Skin of body (tissue), 1 donor: ENCODE measurements at regions not wholly inside any gene's neighbourhood (a gene's known extent, or its start where the extent isn't known, plus 50 kb on each side); places are given as distances from the start of the nearest gene placed in this dataset.
A peak's percentile ranks its signal among the peaks of the same experiment; 100 is the strongest.

Experiments
- DNase-seq: peaks from one replicate; lab custom pipeline; 2025; lab: John Stamatoyannopoulos, UW

GRCh38 chr12:124726596-124727263, 136.9 kb downstream of the SCARB1 start:
- no peak for DNase-seq

- no peak for DNase-seq
Measured at GRCh38 chr12:124725597-124726237, 137.9 kb downstream of the SCARB1 start.

DNA sequence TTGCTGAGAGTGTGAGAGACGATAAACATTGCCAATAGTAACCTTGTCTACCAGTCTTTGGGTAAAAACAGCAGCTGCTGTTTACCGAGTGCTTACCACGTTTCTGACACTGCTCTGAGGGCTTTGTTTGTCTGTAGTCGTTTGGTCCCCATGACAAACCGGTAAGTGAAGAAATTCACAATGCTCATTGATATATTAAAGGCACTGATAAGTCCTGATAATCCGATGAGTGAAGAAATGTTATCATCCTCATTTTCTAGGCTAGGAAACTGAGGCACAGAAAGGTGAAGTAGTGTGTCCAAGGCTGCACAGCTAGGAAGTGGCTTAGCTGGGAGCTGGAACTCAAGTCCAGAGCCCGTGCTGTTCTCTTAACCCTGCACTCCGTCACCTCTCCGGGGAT, 138.6 kb downstream of the SCARB1 start:
- DNase-seq: no peak

DNA sequence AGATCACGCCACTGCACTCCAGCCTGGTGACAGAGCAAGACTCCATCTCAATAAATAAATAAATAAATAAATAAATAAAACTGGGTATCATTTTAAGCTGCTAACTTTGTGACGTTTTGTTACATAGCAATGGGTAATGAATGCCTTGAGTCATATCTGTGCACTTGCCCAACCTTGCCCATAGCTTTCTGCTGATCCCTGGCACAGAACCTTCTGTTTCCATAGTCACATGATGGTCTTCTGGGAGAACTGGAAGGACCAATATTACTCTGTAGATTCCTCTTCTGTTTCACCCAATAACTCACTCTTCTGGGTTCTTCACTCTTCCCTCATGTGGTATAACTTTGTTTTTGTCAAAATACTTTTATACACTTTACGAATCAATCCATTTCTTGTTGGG, 140.8 kb downstream of the SCARB1 start:
- no peak for DNase-seq

DNA sequence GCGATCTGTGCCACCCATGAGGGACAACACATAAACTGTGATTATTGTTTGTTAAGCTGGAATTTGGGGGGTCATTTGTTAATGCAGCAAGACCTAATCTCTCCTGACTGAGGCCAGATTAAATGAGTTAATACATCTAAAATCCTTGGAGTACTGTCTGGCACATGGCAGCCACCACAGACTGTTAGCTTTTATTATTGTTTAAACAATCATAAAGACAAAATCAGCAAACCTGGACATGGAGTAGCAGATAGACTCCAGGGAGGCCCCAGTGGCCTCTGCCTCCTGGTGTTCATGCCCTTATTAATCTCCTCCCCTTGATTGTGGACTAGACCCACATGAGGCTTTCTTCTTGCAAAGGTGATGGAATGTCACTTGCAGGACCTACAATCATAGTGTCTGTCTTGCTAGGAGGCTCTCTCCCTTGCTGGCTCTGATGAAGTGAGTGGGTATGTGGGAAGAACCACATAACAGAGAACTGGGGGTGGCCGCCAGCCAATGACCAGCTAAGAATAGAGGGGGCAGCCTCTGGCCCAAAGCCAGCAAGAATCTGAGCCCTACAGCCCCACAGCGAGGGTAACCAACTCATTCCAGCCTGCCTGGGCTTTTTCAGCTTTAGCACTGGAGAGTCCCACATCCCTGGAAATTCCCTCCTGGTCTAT, 142.0 kb downstream of the SCARB1 start:
- DNase-seq: no peak

GRCh38 chr12:124720681-124721500, 142.8 kb downstream of the SCARB1 start:
- peak; percentile 82 for DNase-seq

- no peak for DNase-seq
Measured at GRCh38 chr12:124720004-124720680, 143.5 kb downstream of the SCARB1 start.

DNA sequence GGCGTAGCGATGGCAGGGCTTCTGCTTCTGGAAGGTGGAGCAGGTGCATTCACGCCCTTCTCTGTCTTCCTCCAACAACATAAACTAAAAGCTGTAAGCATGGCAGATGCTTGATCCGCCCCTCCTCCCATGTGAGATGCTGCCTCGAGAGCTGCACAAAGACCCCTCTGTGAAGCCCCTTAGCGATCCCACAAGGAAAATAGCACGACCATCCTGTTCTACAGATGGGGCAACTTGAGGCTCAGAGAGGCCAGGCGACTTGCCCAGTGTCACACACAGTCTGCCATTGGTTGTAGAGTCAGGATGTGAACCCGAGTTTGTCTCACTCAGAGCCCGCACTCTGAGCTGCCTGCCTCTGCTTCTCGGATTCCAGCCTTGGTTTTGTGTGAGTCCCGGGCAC, 144.4 kb downstream of the SCARB1 start:
- no peak for DNase-seq

DNA sequence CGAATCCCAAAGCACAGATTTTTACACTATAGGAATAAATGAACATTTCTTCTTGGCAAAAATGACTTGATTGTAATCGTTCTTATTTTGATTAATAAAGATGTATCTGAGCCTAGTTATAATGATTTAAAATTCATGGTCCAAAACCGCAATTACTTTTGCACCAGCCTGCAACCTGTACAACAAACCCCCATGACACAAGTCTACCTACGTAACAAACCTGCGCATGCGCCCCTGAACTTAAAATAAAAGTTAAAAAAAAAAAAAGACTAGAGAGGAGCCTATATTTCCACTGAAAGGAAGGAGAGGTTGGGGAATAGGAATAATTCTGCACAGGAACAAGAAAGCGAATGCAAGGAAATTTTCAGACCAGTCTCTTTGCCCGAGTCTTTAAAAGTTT, 145.2 kb downstream of the SCARB1 start:
- no peak for DNase-seq

GRCh38 chr12:124718036-124718435, 145.6 kb downstream of the SCARB1 start:
- DNase-seq: no peak

- no peak for DNase-seq
Measured at GRCh38 chr12:124717318-124717717, 146.3 kb downstream of the SCARB1 start.

GRCh38 chr12:124716208-124717130, 147.2 kb downstream of the SCARB1 start:
- no peak for DNase-seq

DNA sequence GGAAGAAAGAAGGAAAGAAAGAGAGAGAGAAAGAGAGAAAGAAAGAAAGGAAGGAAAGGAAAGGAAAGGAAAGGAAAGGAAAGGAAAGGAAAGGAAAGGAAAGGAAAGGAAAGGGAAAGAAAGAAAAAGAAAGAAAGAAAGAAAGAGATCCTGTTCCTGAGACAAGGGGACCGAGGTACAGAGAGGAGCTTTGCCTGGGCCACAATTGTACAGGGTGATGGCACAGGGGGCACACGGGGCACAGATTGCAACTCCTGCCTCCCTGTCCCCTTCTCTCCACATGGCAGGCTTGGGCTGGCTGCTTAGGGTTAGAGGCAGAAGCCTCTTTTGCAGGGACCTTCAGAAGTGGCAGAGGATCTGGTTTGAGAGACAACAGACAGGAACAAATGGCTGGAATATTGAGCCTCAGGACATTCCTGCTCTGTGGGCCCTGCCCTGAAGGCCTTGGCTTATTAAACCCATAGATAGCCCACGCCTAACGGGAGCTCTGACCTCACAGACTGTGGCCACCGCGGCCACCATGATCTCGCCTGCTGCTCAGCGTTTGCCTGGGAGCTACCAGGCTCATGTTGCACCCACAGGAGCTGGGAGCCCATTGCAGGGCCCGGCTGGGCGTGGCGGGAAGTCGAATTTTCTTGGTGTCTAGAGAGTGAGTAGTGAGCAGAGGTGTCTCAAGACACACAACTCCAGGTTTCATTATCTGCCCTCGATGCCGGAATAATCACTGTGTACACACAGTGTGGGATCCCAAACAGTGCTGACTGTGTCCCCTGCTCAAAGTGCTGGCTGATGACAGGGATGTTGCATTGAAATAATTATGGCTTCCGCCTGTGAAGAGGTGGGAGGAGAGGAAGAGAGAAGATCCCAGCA, 147.9 kb upstream of the NCOR2 start:
- DNase-seq: no peak

- DNase-seq: peak; percentile 89
Measured at GRCh38 chr12:124713436-124714082, 146.1 kb upstream of the NCOR2 start.

DNA sequence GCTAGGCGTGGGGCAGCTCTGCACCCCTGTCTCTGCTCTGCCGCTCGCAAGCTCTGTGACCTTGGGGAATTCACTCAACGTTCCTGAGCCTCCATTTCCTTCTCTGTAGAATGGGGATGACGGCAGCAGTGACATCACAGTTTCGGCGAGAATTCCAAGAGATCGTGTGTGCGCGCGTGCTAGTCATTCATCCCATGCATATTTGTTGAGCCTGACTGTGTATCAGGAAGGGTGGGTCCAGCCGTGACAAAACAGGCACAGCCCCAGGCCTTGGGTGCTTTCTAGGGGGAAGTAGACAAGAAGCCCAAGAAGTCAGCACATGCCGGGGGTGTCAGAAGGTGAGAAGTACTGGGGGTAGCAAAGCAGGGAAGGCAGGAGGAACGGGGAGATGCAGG, 145.6 kb upstream of the NCOR2 start:
- peak; percentile 30 for DNase-seq

GRCh38 chr12:124711344-124711743, 143.9 kb upstream of the NCOR2 start:
- DNase-seq: no peak

DNA sequence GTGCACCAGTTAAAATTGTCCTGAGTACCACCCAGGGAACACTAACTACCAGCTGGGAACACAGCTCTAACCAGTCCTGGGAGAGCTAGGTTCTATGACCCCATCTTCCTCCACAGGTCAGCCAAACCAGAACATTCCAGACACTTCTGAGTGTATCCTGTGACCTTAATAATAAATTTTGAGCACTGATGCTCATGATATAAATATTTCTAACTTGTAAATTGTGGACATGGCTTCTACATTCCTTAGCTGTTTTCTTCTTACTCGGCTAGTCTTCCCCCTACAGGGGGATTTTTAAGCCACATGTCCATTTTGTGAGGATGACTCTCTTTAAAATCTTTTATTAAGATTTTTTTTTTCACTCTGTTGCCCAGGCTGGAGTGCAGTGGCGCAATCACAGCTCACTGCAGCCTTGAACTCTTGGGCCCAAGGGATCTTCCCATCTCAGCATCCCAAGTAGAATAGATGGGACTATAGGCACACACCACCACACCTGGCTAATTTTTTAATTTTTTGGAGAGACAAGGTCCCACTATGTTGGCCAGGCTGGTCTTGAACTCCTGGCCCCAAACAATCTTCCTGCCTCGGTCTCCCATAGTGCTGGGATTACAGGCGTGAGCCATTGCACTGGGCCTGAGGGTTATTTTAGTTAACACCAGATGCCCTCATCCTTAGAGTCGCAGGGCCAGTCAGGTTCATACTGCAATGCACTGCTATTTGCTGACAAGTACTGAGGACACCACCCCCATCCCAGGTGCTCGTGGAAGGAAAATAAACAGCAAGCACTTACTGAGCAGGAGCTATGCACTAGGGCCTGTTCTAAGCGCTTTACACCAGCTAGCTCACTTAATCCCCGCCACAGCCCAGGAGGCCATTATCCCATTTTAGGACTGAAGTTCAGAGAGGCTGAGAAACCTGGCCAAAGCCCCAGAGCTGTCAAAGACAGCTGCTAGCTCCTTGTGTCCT, 142.6 kb upstream of the NCOR2 start:
- no peak for DNase-seq

- DNase-seq: no peak
Measured at GRCh38 chr12:124707316-124707715, 139.9 kb upstream of the NCOR2 start.
